GM18907 (cell line): ENCODE measurements at regions not wholly inside any gene's neighbourhood (a gene's known extent, or its start where the extent isn't known, plus 50 kb on each side); places are given as distances from the start of the nearest gene placed in this dataset.
"Not testable (repeated sequence)": the region's sequence is repeated elsewhere in the genome, so short reads cannot be mapped to it uniquely, and the experiment has no call there.

Source experiments
- ATAC-seq: cut with Tn5 transposase; IDR thresholded peaks from one replicate; pipeline ENCODE4 v1.9.1; 2021; ENCODE audit warnings: mild to moderate bottlenecking, moderate library complexity; ENCODE audit not compliant: unreplicated experiment

- no peak for ATAC-seq
Observed at GRCh38 chr13:60701895-60702294, 304.9 kb downstream of the TDRD3 start.

DNA sequence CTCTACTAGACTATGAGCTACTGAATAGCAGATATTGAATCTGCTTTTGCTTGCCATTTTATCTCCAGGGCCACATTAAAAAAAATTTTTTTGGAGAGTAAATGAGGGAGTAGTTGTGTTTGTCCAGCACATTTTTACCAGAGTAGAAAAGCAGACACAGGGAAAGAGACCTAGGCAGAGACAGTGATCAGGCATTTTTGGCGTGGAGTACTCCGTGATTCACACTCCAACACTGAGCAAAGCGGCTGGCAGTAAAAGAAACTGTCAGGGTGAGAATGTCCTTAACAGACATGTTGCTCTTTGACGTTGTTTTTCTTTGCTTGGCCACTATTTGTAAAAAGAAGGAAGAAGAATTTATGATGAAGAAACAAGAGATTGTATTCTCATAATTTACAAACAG, 304.0 kb downstream of the TDRD3 start:
- no peak for ATAC-seq

GRCh38 chr13:60699636-60700035, 302.6 kb downstream of the TDRD3 start:
- no peak for ATAC-seq

DNA sequence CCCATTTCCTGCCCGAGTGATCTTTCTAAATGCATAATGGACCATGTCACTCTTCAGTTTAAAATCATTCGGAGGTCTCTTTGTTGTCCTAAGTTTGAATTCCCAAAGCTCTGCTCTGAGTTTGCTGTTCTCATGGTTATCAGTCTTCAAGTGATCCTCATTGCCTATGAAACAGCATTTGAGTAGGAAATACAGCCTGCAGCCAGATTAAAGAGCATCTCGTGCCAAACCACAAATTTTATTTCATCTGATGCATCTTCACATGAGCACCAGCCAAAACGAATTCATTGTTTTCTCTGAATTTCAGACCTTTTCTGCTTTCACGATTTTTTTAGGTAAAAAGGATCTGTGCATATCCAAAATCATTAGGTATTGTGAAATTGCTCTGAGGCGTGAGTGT, 299.6 kb downstream of the TDRD3 start:
- no peak for ATAC-seq

GRCh38 chr13:60691268-60691667, 294.2 kb downstream of the TDRD3 start:
- ATAC-seq = no peak

DNA sequence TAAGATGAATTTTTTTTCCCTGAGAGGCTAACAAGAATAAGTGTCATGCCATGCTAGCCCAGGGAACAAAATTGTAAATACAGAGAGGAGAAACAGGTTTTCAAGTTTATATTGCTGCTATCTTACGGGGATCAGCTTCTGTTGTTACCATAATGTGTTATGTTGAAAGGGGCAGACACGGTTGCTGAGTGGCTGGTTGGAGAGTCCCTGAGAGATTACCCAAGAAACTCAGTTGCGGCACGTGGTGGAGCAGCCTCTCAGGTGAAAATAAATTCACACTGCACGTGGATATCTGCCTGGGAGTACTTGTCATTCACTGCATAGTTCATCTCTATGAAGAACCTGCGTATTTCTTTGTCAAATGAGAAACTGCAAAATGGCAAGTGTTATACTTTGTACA, 293.6 kb downstream of the TDRD3 start:
- ATAC-seq = no peak

- ATAC-seq = no peak
Observed at GRCh38 chr13:60689571-60689970, 292.6 kb downstream of the TDRD3 start.

DNA sequence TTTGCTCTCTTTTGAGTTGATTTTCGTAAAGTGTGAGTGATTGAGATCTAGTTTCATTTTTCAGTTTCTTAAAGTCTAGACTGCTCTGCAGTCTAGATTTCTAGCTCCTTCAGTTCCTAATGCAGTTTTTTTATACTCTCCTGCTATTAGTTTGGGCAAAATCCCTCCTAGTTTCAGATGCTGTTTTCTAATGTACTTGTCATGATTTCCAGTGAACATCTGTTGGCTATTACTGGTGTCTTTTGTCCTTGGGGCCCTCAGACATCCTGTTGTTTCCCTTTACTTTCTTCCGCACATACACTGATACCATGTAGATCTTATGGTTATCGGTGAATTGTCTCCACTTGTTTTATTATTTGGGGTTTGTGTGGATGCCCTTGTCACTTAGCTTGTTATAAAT, 292.1 kb downstream of the TDRD3 start:
- ATAC-seq = no peak

DNA sequence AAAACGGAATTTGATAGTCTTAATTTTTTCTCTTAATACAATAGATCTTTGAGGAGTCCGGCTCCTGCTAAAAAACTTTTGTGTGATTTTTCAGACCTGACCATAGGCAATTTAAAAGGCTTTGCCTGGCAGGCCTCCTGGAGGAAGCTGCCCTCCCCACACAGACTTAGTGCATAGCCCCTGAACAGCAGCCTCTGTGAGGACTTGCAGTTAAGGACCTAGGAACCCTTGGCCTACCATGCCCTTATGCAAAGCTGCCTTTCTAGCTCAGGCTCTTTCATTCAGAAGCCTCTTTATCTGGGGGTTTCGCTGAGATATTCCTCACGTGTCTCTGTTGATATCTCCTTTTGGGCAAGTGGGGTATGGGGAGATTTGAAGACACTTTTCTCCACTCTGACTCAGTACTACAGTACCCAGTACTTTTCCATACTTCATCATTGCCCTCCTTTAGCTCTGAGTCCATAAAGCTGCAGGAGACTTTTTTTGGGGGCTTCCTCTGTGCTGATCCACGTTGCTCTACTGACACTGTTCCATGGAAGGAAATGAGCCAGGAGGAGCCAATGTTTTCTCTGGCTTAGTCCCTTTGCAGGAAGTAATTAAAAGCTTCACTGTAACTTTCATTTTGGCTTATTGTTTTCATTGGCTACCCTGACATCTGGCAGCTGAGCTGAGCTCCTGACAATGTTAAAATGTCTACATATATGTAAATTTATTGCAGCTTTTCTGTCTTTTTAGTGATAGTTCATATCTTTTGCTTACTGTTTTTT, 283.1 kb downstream of the TDRD3 start:
- ATAC-seq = no peak

- no peak for ATAC-seq
Observed at GRCh38 chr13:60679131-60679530, 282.1 kb downstream of the TDRD3 start.

DNA sequence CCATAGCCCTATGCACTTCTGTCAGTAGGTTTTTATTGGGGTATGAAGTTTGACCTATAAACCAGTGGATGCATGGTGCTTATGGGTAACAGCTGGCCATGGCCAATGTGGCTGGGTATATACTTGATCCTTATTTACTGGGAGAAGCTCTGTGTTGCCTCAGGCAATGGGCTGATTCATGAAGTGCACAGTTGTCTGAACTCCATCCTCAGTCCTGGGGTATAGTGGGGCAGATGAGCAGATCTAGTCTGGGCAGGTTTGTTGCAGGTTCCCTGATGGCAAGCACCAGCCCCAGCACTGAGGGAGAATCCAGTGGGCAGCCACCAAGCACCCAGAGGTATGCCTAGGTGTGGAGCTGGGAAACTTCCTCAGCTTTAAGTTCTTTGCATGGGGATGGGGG, 274.4 kb downstream of the TDRD3 start:
- no peak for ATAC-seq

GRCh38 chr13:60663788-60664187, 266.8 kb downstream of the TDRD3 start:
- ATAC-seq = no peak

- no peak for ATAC-seq
Observed at GRCh38 chr13:60662595-60662994, 265.6 kb downstream of the TDRD3 start.

GRCh38 chr13:60661521-60661920, 264.5 kb downstream of the TDRD3 start:
- ATAC-seq = no peak

DNA sequence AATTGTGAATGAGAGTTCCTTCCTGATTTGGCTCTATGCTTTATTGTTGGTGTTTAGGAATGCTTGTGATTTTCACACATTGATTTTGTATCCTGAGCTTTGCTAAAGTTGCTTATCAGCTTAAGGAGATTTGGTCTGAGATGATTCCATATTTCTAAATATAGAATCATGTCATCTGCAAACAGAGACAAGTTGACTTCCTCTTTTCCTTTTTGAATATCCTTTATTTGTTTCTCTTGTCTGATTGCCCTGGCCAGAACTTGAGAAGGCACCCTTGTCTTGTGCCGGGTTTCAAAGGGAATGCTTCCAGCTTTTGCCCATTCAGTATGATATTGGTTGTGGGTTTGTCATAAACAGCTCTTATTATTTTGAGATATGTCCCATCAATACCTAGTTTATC, 260.6 kb downstream of the TDRD3 start:
- ATAC-seq = not testable (repeated sequence)

DNA sequence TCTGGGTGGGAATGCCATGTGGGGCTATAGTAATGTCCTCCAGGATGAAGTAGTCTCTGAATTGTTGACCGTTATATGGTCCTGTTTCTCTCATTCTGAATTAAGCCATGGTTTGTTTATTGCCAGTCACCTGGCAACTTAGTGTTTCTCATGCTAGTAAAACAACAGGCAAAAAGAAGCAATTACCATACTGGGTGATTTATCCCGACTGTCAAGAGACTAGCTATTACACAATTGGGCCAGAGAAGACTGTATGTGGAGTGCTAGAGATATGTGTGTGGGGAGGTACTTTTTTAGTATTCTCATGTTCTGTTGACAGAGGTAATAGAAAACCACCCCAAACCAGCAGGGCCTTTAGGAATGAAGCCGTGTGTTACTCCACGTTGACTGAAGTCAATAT, 258.2 kb downstream of the TDRD3 start:
- ATAC-seq = no peak

DNA sequence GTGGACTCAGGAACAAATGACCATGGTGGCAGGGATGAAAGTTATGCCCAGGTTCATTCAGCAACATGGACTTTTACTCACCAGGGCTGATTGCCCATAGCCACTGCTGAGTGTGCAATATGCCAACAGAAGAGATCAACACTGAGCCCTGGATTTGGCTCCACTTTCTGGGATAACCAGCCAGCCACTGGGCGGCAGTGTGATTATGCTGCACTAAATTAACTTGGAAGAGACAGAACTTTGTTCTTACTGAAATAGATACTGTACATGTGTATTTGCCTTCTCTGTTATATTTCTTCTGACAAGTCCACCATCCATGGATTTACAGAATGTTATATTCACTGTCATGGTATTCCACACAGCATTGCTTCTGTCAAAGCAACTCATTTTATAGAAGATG, 257.4 kb downstream of the TDRD3 start:
- ATAC-seq = no peak

DNA sequence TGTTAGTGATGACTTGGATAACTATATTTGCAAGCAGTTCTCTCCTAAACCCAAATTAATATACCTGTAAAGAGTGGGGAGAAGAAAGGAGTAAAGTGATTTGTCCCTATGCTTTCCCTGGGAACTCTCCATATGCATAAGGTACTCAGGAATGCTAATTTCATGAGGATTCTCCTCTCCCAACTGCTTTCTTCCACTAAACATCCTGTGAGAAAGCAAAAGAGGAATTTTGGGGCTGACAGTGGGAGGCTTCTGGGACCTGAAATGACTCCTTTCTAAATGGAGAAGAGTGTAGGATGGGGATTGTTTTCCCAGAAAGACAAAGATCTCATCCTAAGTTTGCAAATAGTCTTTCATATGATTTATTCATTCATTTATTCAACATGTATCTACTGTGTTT, 250.5 kb downstream of the TDRD3 start:
- ATAC-seq = no peak

DNA sequence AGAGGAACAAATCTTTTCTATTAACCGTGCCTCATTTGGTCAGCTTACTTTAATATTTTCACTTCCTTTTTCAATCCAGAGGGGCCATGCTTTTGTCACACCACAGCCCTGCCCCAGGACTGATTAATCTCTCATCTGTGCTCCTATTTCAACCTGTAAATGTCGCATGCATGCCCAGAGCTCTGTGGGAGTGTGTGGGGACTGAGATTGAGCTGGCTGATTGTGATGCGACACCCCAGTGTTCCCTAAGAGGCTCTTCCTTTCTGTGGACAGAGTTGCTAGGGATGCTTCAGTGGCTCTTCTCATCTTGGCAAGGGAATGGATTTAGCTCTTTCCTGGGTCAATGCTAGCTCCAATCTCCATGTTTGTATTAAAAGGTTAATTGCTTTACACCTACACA, 249.6 kb downstream of the TDRD3 start:
- no peak for ATAC-seq

DNA sequence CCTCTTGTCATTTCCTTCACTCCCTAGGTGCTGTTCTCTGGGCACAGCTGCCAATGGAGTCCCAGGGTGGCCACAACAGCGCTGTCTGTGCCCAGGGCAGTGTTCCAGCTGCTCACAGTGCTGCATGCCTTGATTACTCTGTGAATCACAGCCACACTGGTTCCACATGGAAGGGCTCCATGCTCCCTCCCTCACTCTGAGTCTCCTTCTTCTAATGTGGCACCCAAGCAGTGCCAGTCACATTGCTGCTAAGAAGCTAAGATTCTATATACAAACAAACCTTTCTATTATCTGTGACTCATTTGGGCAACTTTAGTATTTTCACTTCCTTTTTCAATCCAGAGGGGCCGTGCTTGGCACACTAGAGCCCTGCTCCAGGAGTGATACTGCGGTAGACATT, 248.7 kb downstream of the TDRD3 start:
- peak; percentile 77 for ATAC-seq

- no peak for ATAC-seq
Observed at GRCh38 chr13:60642552-60642951, 245.5 kb downstream of the TDRD3 start.

GRCh38 chr13:60629158-60629557, 232.1 kb downstream of the TDRD3 start:
- ATAC-seq = no peak

GRCh38 chr13:60627071-60627686, 230.2 kb downstream of the TDRD3 start:
- ATAC-seq = peak; percentile 86
